Natural killer cell (primary cell): ENCODE measurements at regions not wholly inside any gene's neighbourhood (a gene's known extent, or its start where the extent isn't known, plus 50 kb on each side); places are given as distances from the start of the nearest gene placed in this dataset.

Experiments
- ATAC-seq, 3 donors: fragments of 150-1000 bp in 2 of 3; fragments of 200-7000 bp in 1 of 3; cut with Tn5 transposase; 1 replicate in 1 of 3; 2 replicates in 2 of 3; pipeline ENCODE4 v1.10.0; 2021; ENCODE audit warnings: mild to moderate bottlenecking in 2 of 3, moderate library complexity in 2 of 3
- DNase-seq, 2 donors: peaks; one replicate each; pipeline versions ENCODE4 v3.0.0 to v3.0.0-alpha.2; 2013 to 2021; ENCODE audit warnings: mixed read lengths in 1 of 2
- H3K27ac ChIP-seq: one replicate; pipeline ENCODE4 v1.5.1; 2013; ENCODE audit warnings: mild to moderate bottlenecking, low read length
- H3K27me3 ChIP-seq: one replicate; pipeline ENCODE4 v1.6.1; 2013; ENCODE audit warnings: low read length; ENCODE audit not compliant: control insufficient read depth, insufficient read depth
- H3K36me3 ChIP-seq: one replicate; pipeline ENCODE4 v1.6.1; 2013; ENCODE audit warnings: low read length; ENCODE audit not compliant: control insufficient read depth, insufficient read depth
- H3K4me1 ChIP-seq: one replicate; pipeline ENCODE4 v1.6.1; 2013; ENCODE audit warnings: low read length; ENCODE audit not compliant: control insufficient read depth, insufficient read depth
- H3K4me3 ChIP-seq: one replicate; pipeline ENCODE4 v1.5.1; 2013; ENCODE audit warnings: low read length
- H3K9me3 ChIP-seq: one replicate; pipeline ENCODE4 v1.6.1; 2013; ENCODE audit warnings: low read length; ENCODE audit not compliant: control insufficient read depth, insufficient read depth
- H3K27ac Mint-ChIP-seq, 2 donors: one replicate each; pipeline ENCODE4 v1.8.0; 2022; ENCODE audit warnings: mild to moderate bottlenecking in 2 of 2, mixed read lengths in 2 of 2, moderate library complexity in 1 of 2
- H3K27me3 Mint-ChIP-seq, 2 donors: one replicate each; pipeline ENCODE4 v1.8.0; 2022; ENCODE audit warnings: low read depth in 2 of 2, mixed read lengths in 2 of 2
- H3K36me3 Mint-ChIP-seq: one replicate; pipeline ENCODE4 v1.8.0; 2022; ENCODE audit warnings: mixed read lengths
- H3K4me1 Mint-ChIP-seq, 2 donors: one replicate each; pipeline ENCODE4 v1.8.0; 2022; ENCODE audit warnings: mixed read lengths in 2 of 2
- H3K4me3 Mint-ChIP-seq: one replicate; pipeline ENCODE4 v1.8.0; 2022; ENCODE audit warnings: mild to moderate bottlenecking, moderate library complexity, mixed read lengths
- H3K9me3 Mint-ChIP-seq, 2 donors: one replicate each; pipeline ENCODE4 v1.8.0; 2022; ENCODE audit warnings: mixed read lengths in 2 of 2
- WGBS: methylation state at CpG from one replicate; pipeline ENCODE4 v1.1.7; 2013; ENCODE audit warnings: missing lambda C conversion rate; ENCODE audit not compliant: insufficient coverage; 5-methylcytosine and 5-hydroxymethylcytosine counted together
- intact Hi-C: fragments of 100-400 bp; cut with micrococcal nuclease; formaldehyde crosslinking; loops from one replicate; pipeline ENCODE4 v1.14.2; 2022
- TF ChIP-seq, protein P1 (sequence below): fragments of 200-600 bp; IDR thresholded peaks from one replicate; pipeline ENCODE4 v1.8.0; 2022; ENCODE audit warnings: antibody characterized with exemption

DNA sequence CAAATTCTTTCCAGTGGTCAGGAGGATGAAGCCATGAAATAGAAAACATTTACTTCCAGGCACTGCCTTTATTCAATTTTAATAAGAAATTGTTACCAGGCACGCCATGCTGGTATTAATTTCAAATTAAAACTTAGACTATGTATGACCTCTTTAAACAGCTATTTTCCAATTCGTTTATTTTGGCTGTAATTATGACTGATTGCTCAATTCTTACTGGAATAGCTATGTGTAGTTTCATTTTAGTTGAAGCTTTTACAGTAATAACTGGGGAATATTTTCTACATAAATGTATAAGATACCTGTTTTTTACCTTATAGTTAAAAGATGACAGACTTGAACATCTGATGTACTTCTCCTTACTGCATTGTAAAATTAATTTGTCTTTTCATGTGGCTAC is 480.0 kb upstream of the GOLIM4 start:
- Histone ChIP-seq H3K27ac (no peak overlapping the region), H3K27me3 (no peaks in the 10 kb centered on the region), H3K9me3 (no peaks in the 10 kb centered on the region), H3K4me3 (no peak overlapping the region), H3K4me1 (no peaks in the 10 kb centered on the region), H3K36me3 (no peaks in the 10 kb centered on the region)
- H3K36me3 Mint-ChIP-seq, result no peaks in the 10 kb centered on the region
- TF ChIP-seq, protein P1, sequence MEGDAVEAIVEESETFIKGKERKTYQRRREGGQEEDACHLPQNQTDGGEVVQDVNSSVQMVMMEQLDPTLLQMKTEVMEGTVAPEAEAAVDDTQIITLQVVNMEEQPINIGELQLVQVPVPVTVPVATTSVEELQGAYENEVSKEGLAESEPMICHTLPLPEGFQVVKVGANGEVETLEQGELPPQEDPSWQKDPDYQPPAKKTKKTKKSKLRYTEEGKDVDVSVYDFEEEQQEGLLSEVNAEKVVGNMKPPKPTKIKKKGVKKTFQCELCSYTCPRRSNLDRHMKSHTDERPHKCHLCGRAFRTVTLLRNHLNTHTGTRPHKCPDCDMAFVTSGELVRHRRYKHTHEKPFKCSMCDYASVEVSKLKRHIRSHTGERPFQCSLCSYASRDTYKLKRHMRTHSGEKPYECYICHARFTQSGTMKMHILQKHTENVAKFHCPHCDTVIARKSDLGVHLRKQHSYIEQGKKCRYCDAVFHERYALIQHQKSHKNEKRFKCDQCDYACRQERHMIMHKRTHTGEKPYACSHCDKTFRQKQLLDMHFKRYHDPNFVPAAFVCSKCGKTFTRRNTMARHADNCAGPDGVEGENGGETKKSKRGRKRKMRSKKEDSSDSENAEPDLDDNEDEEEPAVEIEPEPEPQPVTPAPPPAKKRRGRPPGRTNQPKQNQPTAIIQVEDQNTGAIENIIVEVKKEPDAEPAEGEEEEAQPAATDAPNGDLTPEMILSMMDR, result no peak
- no peaks in the 10 kb centered on the region for H3K27me3 Mint-ChIP-seq
- DNase-seq (no peak), ATAC-seq (no peak)
- no CpG with 5 or more reads among the region's 2 CpGs for WGBS
- intact Hi-C loops, result no loop called here
- H3K9me3 Mint-ChIP-seq, result peaks cover 0 to 2% of the 10 kb centered on the region in 2 donors
- no peak overlapping the region for H3K4me3 Mint-ChIP-seq
- no peaks in the 10 kb centered on the region for H3K4me1 Mint-ChIP-seq
- H3K27ac Mint-ChIP-seq, result no peak overlapping the region

DNA sequence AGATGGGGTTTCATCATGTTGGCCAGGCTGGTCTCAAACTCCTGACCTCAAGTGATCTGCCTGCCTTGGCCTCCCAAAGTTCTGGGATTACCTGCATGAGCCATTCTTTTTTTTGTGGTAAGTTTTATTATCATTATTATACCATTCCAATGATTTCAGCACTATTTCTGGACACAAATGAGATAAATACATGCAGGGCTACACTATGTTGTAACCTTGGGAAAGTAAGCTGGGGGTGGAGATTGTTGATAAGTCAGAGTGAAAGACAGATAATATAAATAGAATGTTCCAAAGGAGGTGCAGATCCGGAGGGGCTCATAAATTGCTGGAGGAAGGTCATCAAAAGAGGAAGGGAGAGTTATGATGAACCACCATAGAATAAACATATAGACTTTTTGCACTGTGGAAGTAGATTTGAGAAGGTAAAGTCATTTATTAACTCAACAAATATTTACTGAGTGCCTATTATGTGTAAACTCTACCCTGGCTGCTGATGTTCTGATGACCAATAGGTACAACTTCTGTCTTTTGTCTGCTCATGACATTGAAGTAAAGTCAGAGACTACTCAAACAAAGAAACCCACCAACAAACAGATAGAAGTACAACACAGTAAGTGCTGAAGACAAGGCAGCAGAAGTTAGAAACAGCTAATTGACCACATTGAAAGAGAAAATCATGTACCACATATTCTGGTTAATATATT is 478.9 kb upstream of the GOLIM4 start:
- Histone ChIP-seq H3K9me3 (no peaks in the 10 kb centered on the region), H3K4me3 (no peak overlapping the region), H3K27ac (no peak overlapping the region), H3K36me3 (no peaks in the 10 kb centered on the region), H3K27me3 (no peaks in the 10 kb centered on the region), H3K4me1 (no peaks in the 10 kb centered on the region)
- Mint-ChIP-seq H3K9me3 (peaks cover 0 to 2% of the 10 kb centered on the region in 2 donors), H3K27me3 (no peaks in the 10 kb centered on the region), H3K27ac (no peak overlapping the region), H3K36me3 (no peaks in the 10 kb centered on the region), H3K4me3 (no peak overlapping the region), H3K4me1 (no peaks in the 10 kb centered on the region)
- no peak for DNase-seq
- intact Hi-C loops, result no loop called here
- TF ChIP-seq, protein P1, result no peak
- ATAC-seq, result no peak
- WGBS, result no CpG with 5 or more reads among the region's 1 CpG

DNA sequence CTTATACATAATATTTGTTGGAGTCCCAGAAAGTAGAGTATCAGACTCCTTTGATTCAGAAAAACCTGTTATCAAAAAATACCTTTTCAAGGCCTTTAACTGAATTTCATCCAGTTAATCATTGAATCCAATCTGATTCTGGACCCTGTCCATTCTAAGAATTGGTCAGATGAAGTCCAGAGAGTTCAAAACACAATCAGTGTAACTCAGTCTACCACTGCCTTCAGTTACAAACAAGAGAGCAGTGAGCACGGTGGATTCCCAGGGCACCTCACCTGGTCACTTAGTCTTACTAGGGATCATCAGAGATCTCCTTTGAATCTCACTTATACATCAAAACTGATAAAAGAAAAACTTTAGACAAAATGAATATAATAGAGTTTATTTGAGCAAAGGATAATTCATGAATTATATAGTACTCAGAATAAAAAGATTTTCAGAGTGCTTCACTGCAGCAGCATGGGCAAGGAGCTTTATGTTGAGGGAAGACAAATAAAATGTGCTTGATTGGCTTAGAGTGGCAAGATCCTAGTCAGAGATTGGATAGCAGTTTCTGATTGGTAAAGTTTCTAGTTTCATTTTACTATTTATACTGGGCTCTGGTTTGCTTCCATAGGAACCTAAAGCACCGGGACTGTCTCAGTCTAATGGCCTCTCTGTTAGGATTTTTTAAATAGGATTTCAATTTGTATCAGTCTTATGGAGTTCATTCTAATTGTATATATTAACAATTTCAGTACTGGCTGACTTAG is 474.9 kb upstream of the GOLIM4 start:
- Histone ChIP-seq H3K27me3 (no peaks in the 10 kb centered on the region), H3K9me3 (no peaks in the 10 kb centered on the region), H3K4me1 (no peaks in the 10 kb centered on the region), H3K36me3 (no peaks in the 10 kb centered on the region), H3K27ac (no peak overlapping the region), H3K4me3 (no peak overlapping the region)
- no peaks in the 10 kb centered on the region for H3K36me3 Mint-ChIP-seq
- DNase-seq (no peak), ATAC-seq (no peak)
- intact Hi-C loops, result no loop called here
- no peak overlapping the region for H3K27ac Mint-ChIP-seq
- H3K4me1 Mint-ChIP-seq, result no peaks in the 10 kb centered on the region
- 92% methylated on average over 1 of the region's 2 CpGs for WGBS
- H3K27me3 Mint-ChIP-seq, result no peaks in the 10 kb centered on the region
- peaks cover 2 to 4% of the 10 kb centered on the region in 2 donors for H3K9me3 Mint-ChIP-seq
- H3K4me3 Mint-ChIP-seq, result no peak overlapping the region
- TF ChIP-seq, protein P1, result no peak
